HG02943 (cell line): ENCODE measurements at regions not wholly inside any gene's neighbourhood (a gene's known extent, or its start where the extent isn't known, plus 50 kb on each side); places are given as distances from the start of the nearest gene placed in this dataset.

Source experiments
- ATAC-seq: cut with Tn5 transposase; IDR thresholded peaks from one replicate; pipeline ENCODE4 v1.9.1; 2021; ENCODE audit warnings: mild to moderate bottlenecking, low read depth, moderate library complexity; ENCODE audit not compliant: unreplicated experiment

DNA sequence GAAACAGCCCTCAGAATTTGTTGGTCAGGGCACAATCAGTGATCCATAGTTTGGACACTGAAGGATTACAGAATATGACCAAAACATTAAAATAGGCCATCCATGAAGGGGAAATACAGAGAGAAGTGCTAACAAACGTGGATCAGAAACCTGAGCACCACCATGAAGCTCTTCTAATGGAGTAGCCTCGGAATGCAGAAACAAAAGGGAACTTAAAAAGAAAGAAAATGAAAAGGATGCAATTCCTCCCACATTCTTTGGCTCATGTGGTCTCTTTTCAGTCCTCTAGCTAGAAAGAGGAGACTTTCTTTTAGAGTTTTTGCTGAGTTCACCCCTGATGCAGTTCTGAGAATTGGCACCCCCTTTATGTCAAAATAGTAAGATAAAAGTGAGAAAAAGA lies 989.8 kb upstream of the B3GALT2 start:
- no peak for ATAC-seq

DNA sequence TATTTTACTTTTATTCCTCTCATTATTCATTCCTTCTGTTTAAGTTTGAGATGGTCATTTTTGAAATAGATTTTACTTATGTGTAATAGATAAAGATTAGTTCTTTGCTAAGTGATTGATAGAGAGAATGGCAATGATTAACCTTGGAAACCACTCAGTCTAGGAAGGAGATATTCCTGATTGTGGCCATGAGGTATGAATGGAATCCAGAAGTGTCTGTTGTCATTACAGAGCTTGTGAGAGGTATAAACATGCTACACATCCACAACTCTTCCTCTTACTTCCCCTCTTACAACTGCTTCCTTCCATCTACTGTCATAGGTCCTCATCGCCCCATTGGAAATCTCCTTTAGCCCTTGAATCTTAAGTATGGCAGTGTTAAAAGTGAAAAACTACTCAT lies 988.8 kb upstream of the B3GALT2 start:
- no peak for ATAC-seq

DNA sequence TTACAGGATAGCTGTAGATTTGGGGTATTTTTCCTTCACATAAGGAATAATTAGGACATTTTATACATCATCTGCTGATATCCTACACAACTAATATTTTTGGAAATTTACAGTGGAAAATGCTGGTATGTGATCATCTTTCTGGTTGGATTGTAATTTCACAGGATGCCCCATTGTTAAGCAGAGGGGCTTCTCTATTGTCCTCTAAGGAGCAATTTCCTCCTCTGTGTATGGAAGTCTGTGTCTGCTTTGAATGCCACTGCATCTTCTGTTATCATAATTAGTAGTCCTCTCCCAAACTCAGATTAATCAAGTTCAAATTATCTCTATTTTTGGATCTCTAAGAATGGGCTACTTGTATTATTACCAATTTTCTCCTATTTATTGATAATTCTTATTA lies 988.1 kb upstream of the B3GALT2 start:
- ATAC-seq: no peak

DNA sequence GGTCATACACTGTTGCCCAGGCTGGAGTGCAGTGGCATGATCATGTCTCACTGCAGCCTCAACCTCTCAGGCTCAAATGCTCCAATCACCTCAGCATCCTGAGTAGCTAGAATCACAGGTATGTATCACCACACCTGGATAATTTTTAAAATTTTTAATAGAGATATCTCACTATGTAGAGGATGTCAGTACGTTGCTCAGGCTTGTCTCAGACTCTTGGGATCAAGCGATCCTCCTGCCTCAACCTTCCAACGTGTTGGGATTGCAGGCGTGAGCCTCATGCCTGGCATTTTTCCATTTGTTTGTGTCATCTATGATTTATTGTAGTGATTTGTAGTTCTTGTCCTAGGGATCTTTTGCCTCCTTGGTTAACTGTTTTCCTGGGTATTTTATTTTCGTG lies 985.2 kb upstream of the B3GALT2 start:
- no peak for ATAC-seq

DNA sequence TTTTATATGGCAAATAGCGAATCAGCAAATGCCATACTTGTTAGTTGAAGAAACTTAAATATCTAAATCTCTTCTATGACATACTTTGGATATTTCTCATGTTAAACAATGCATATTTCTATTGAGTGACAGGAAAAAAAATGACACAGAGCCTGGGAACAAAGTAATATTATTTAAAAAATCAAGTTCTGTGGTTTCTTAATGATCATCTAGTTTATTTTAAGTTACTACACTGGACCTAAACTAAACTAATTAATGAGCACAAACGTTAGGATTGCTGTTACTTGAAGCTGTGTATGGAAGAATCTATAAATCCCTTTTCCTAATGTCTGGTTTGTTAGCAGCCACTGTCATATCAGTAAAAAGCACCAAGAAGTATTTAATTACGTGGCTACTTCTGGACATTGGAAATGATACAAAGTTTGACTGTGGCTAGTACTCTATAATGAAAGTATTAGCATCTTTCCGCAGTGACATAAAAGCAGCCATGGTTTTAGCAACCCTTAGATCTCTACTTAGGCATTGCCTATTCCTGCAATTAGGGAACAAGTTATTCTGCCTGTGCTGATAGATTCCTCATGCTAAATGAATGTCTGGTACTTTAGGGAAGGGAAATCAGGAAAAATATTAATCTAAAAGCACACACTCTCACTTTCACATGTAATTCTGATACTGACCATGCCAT lies 981.7 kb upstream of the B3GALT2 start:
- ATAC-seq: no peak

DNA sequence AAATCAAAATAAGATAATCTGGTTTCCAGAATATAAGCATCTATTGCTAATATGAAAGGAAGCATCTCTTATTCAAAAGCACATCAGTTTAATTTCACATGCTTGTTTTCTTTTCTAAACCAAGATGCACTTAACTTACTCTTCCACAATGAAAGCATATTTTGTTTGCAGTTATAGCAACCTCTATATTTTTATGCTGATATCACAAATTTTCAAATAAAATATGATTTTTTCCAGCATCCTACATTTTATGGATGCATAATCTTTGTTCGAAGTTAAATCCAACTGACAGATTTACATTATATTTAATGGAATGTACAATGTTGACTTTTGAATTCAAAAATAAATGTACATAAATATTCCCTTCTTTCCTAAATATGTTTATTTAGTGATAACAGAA lies 978.3 kb upstream of the B3GALT2 start:
- no peak for ATAC-seq

DNA sequence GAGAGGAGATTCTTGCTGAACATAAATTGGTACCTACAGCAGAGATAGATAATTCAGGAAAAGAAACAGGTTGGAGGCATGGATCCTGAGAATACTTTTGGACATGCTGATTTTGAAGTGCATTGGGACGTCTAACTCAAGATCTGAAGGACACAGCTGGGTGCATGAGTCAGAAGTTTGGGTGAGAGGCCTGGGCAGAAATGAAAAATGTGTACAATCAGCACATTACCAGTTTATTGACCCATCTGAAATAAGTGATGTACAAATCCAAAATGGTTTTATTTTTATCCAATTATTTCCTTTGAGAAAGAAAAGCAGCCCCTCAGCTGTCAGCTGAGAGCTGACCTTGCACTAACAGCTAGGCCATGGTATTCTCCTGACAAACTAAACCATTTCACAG lies 975.2 kb upstream of the B3GALT2 start:
- ATAC-seq: no peak

DNA sequence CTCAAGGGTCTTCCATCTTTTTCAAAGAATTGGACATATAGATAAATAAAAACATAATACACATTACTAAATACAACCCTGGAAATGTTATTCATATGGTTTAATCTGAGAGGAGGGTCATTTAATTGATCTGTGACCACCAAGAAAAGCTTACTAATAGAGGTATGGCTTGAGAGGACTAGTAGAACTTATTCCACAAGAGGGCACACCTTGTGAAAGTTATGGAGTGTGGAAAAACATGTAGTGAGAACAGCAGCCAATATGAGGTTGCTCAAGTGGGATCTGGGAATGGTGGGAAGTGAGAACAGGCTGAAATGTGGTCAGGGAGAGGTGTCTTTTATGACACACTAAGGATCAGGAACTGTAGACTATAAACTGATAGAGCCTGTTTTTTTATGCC lies 973.5 kb upstream of the B3GALT2 start:
- ATAC-seq: no peak

DNA sequence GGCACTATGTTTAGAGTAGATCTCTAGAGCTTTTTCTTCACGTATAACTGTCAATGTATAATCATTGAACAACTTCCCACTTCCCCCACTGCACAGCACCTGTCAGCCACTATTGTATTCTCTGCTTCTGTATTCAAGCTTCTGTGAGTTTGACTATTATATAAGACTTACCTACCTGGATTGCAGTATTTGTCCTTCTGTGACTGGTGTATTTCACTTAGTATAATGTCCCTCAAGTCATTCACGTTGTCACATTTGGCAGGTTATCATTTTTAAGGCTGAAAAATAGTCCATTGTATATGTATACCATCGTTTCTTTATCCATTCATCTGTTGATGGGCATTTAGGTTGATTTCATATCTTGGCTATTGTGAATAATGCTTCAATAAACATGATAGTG lies 969.5 kb upstream of the B3GALT2 start:
- ATAC-seq: no peak

DNA sequence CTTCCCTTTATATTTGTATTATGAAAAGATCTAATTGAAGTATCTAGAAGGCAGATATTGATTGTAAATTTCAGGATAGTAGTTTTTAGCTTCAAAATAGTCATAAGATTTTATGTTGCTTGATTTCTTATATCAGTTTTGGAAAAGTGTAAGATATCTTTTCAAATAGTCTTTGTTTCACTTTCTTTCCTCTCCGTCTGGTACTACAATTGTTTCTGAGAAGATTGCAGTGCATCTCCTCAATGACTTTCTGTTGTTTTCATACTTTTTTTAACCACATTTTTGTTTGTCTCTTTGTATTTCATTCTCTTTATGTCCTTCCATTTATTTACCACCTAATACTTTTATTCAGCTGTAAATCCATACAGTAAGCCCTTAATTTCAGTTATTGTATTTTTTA lies 964.6 kb upstream of the B3GALT2 start:
- no peak for ATAC-seq

DNA sequence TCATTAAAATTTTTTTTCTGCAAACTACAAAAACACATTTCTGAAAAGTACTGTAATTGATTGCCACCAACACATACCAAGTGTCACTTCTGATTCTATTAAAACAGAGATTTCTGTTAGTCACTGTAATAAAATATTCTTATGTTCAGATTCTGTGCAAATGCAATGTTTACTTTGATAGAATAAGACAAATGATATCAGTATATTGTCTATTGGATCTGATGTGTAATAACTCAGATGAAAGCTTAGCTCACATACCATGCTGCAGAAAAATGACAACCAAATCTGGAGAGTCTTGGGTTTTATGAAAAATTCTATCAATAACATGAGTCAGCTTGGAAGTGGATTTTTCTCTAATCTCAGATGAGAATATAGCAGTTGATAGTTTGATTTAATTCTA lies 963.8 kb upstream of the B3GALT2 start:
- no peak for ATAC-seq

DNA sequence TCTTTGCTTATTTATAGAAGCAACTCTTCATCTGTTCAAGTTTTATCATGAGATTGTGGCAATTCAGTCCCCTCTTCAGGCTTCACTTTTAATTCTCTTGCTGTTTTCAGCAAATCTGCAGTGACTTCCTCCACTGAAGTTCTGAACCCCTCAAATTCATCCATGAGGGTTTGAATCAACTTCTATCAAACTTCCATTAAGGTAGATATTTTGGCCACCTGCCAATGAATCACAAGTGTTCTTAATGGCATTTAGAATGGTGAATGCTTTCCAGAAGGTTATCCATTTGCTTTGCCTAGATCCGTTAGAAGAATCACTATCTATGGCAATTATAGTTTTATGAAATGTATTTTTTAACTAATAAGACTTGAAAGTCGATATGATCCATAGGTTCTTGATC lies 946.7 kb upstream of the B3GALT2 start:
- no peak for ATAC-seq

DNA sequence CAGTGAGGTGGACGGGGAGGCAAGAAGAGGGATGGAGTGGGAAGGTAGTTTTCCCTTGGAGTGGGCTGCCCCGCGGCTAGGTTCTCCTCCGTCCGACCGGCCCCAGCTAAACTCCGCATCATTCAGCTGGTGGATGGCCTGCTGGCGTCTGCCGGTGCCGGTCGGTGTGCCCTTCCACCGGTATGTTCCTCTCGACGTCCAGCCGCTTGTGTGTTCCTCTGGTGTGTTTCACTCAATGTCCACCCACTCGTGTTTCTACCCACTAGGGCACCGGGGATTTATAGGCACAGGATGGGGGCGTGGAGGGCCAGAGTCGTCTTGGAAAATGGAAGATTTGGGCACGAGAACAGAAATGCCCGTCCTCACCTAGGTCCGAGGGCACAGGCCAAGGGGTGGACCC lies 931.7 kb upstream of the B3GALT2 start:
- ATAC-seq: no peak

DNA sequence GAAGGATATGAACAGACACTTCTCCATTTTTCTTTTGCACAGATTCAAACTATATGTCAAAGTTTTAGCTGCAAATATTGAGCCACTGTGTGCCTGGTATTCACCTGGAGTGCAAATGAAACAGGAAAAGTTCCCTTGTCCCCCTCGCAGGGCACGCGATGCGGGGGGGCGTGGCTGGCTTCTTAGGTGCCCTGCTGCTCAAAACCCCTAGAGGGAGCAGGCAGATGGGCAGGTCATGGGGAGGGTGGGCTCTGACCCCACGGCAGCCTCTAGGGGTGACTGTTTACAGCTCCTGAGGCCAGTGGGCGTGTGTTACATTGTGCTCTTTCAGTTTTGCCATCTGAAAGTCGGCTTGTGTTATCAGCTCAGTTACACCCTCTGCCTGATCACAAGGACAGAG lies 931.2 kb upstream of the B3GALT2 start:
- no peak for ATAC-seq

DNA sequence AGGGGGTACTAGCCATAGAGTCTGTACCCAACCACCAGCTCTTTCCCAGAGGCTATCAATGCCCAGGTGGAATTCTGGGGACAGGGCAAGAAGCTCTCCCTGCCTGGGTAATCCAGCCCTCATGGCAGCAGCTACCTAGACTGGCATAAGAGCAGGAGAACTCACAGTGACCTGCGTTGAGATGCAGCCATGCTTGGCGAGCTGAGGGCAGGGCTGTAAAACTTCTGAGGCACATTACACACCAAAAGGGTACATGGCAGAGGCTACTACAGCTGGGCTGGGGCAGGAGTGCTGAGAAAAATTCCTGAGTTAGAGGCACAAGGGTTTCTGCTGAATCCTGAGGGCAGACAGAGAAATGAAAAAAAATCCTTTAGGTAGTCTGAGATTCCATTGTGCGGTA lies 927.9 kb upstream of the B3GALT2 start:
- no peak for ATAC-seq

DNA sequence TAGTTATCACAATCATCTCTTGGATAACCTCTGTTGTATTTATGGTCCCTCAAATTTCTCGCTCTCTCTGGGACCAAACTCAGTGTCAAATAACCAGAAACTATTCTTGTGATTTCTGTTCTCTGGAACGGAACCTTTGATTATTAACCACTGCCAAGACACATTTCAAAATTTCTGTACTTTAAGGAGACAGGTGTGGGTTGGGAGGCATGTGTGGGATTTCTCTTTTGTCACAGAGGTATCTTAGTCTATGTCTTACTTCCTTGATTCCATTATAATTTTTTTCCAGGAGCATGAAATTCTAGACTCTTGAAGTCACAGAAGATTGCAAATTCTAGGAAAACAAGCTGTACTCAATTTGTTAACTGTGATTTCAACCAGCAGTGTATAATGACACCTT lies 919.0 kb upstream of the B3GALT2 start:
- no peak for ATAC-seq

DNA sequence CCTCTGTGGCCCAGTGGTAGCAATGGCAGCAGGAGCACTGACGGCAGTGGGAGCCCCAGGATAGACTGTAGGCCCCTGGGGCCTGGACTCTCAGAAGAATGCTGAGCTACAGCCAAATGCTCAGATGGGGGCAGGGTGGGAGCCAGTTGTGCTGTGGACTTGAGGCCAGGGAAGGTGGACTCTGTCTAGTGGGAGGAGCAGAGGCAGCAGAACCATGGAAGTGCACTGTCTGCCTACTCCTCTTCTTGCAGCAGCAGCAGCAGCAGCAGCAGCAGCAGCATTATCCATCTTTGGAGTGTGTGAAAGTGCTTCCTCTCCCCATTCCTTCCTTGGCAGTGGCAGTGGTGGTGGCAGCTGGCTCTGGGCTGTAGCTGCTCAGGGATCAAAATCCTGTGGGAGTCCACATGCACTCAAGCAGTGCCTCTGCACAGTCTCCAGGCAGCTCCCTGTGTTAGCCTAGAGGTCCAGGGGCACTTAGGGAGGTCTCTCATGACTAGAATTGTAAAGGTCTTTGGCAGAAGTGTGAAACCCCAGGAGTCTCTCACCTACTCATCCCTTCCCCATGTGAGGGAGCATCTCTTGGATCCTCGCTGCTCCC lies 917.9 kb upstream of the B3GALT2 start:
- no peak for ATAC-seq

DNA sequence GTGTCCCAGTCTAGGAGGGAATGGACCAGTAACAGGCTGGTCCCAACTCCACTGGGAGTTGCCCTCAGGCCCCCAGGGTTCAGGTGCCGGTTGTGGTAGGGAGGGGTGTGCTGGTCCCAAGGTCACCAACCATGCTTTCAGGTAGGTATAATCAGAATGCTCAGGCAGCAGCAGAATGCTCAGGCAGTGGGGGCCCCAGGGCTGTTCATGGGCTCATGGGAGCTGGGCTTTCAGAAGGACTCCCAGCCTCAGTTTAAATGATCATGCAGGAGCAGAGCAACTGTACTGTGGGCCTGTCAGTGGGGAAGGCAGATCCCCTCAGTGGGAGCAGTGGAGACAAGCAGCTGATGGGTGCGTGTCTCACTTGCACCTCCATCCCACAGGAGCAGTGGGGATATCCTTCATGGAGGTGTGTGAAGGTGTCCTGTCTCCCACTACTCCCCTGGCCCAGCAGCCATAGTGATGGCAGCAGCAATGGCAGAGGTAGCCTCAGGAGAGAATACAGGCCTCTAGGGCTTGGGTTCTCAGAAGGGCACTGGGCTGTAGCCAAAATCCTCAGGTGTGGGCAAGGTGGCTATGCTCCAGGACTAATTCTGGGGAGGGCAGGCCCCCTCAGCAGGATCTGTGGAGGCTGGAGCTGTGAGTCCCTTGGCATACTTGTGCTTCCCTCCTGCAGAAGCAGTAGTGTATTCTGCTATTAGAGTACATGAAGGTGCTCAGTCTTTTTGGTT lies 917.3 kb upstream of the B3GALT2 start:
- ATAC-seq: no peak

DNA sequence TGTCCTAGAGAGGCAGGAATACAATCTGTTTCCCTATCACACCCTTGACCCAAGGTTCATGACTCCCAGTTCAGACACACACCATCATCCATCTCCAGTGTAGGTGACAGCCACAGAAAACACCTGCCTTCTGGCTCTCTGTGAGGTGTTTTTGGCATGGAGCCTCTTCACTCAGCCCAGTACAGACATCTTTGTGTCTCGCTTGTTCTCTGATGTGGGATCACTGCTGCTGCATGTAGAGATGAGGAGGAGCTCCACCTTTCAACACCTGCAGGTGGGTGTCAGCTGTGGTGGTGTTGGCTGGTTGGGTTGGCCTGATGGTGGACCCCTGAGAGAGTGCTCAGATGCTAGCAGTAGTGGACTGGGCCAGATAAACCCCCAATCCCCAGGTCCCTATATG lies 916.7 kb upstream of the B3GALT2 start:
- no peak for ATAC-seq

DNA sequence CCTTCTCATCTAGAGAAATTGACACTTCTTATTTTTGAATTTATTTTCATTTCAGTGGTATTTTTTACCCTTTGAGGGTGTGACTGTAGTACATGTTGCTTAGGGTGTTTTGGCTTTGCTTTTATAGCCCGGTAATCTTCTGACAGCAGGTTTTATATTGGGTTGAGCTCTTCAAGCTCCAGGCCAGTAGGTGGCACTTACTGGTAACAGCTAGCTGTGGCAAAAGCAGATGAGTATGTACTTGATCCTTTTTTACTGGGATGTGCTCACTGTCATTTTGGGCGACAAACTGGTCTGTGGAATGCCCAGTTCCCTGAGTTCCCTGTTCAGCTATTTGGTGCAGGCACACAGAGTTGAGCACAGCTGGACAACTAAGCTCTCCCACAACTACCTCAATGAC lies 916.2 kb upstream of the B3GALT2 start:
- no peak for ATAC-seq

DNA sequence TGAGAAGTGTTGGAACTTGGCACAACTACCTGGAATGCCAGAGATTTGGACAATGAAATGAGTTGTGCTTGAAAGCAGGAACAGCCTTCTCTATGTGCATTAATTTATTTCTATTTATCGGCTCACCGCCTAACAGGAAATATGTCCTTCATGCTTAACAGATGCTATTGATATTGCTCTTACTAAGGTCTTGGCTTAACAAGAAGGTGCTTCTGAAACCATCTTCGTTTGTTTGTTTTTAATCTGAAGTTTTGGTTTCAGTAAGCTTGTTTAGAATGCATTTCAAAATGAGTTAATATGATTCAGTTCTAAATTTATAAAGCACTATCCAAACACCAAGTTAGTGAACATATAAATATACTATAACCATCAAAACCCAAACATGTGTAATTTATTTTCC lies 898.3 kb upstream of the B3GALT2 start:
- no peak for ATAC-seq

DNA sequence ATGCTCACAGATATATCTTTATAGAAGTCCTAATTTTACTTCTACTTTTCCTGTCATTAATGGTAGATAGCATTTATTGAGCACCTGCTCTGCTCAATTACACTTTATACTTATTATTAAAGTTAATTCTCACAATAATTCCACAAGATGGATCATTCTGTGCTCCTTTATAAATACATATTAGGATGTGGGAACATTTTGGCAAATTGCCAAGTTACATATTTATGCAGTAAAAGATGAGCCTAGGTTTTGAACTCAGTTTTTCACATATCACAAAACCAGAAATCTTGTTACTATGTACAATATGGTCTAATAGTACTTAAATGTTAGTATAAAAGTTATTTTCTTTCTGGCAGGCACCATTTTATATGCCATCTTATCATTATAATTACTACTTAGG lies 895.0 kb upstream of the B3GALT2 start:
- no peak for ATAC-seq
